GM21367 (cell line): ENCODE measurements at regions not wholly inside any gene's neighbourhood (a gene's known extent, or its start where the extent isn't known, plus 50 kb on each side); places are given as distances from the start of the nearest gene placed in this dataset.
"Not testable (repeated sequence)": the region's sequence is repeated elsewhere in the genome, so short reads cannot be mapped to it uniquely, and the experiment has no call there.

Experiments used
- ATAC-seq: cut with Tn5 transposase; IDR thresholded peaks from one replicate; pipeline ENCODE4 v1.9.1; 2021; ENCODE audit not compliant: unreplicated experiment

GRCh38 chr11:109677231-109677630, 255.2 kb downstream of the C11orf87 start:
- ATAC-seq, result no peak

DNA sequence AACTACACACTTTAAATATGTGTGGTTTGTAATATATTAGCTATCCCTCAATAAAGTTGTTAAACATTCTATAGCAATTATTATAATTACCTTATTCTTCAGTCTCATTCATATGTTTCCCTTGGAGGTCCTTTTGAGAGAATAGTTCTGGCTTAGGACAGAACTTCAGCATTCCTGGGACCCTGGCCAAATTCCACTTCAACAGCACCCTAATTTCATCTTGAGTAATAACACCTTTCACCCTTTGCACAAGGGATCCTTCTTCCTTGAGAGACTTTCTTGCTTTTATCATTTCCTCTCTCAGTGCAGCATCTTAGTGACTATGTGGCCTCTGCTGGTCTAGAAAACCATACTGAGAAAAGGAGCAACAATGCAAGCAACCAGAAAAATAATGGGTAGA, 255.9 kb downstream of the C11orf87 start:
- no peak for ATAC-seq

DNA sequence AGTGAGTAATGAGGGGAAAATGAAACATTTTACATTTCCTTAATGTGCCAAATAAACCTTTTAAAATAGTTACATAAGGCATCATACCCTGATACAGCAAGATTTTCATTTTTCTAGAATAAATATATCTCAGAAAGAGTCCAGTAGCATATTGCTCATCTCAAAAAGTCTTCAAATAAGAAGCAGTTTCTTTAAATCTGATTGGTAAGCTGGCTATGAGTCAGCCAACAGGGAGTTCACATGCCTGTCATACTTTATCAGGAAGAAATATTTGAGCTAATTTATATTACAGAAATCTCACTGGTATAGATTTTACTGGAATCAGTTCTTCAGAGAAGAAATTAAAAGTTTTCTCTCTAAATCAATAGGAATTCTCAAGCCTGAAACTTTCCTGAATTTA, 258.1 kb downstream of the C11orf87 start:
- ATAC-seq, result no peak

- ATAC-seq, result not testable (repeated sequence)
These were observed 260.8 kb downstream of the C11orf87 start for GRCh38 chr11:109682788-109683187.

DNA sequence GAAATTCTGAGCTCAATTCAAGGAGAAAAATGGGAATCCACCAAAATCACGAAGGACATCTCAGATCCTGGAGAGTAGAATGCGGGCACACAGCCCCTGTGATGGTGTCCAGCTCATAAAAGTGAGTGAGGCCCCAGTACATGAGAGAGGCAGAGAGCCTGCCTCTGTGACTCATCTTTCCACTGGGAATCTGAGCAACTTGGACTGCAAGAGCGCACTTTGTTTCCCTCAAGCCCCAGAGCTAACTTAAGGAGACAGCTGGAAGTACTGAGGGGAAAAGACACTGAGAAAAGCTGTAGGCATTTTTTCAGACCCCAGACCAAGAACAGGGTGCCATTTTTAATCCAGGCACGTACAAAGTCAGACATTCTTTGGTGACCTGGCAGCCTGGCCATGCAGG, 273.7 kb downstream of the C11orf87 start:
- no peak for ATAC-seq

GRCh38 chr11:109696191-109696897, 274.4 kb downstream of the C11orf87 start:
- ATAC-seq, result no peak

DNA sequence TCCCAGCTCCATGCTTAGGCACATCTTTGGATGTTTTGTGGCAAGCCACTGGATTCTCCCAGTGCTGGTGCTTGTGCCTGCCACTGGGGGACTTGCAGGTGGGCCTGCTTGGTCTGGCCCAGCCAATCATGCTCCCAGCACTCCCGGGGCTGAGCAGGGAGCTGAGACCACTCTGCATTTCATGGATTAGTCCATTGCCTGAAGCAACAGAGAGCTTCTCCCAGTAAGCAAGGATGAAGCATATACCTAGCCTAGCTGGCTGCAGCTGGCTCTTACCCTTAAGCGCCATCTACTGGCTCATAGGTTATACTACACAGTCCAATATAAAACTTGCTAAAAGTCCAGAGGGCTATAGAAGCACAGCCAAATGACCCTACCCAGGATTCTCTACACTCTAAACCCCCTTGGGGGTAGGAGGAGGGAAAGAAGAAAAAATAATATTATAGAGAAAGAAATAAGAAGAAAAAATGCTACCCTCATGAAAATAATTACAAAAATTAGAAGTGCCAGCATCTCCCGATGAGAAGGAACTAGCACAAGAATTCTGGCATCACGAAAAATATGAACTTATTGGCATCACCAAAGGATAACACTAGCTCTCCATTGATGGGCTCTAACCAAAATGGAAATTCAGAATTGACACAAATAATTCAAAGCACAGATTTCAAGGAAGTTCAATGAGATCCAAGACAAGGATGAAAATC, 275.3 kb downstream of the C11orf87 start:
- ATAC-seq, result peak; percentile 99

- ATAC-seq, result no peak
These were observed 276.2 kb downstream of the C11orf87 start for GRCh38 chr11:109698237-109698636.

GRCh38 chr11:109704432-109704831, 282.4 kb downstream of the C11orf87 start:
- ATAC-seq, result no peak

DNA sequence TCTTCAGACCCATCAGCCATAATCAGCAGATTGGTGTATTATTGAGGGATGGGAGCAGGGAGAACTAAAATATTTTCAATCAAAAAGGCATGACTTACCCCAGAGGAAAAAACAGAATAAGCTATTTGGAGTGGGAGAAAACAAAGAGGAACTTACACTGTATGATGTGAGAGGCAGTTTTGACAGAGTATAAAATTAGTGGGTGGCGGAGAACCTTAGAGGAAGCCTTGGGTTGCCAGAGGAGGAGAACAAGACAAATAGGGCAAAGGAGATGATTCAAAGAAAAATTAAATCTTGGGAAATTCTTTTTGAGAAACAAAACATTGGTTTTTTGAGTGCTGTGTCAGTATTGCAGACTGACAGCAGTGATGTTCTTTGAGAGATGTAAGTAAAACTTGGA, 285.0 kb downstream of the C11orf87 start:
- no peak for ATAC-seq

DNA sequence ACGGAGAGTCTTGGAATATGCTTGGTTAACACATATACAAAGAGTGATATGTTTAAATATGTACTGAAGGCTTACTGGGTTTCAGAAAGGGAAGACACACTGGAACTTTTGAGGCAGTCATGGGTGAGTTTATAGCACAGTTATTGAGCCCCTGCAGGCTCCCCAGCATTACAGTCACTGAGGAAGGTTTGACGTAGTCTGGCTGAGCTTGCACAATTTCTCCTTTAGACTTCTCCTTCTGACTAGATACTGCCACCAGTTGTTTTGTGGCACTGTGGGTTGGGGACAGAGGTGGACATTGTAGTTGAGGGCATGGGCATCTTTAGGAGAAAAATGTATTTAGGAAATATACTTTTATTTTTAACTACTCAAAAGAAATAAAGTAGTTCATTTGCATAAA, 285.4 kb downstream of the C11orf87 start:
- ATAC-seq, result no peak

DNA sequence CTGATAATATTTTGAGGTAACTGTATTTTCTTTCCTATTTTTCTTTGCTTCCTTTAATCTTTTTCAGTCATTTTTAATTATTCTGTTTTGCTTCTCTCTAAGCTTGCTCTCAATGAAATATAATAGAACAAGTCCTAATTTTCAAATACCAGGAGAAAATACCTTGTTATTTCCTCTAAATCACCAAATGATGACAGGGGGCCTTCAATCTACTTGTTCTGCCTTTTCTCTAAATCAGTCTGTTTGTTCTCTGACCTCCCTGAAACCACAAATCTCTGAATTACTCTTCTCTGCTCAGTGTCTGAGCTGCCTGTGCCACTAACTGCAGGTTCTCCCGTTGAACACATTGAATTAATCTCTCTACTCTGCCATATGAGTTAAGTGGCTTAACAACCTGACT, 286.2 kb downstream of the C11orf87 start:
- no peak for ATAC-seq

GRCh38 chr11:109714444-109714843, 292.5 kb downstream of the C11orf87 start:
- ATAC-seq, result not testable (repeated sequence)

DNA sequence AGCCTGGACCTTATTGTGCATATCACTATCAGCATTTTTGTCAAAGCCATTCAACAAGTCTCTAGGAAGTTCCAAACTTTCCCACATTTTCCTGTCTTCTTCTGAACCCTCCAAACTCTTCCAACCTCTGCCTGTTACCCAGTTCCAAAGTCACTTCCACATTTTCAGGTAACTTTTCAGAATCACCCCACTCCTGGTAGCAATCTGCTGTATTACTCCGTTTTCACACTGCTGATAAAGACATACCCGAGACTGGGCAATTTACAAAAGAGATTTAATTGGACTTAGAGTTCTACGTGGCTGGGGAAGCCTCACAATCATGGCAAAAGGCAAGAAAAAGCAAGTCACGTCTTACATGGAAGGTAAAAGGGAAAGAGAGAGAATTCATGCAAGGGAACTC, 293.4 kb downstream of the C11orf87 start:
- ATAC-seq, result not testable (repeated sequence)

DNA sequence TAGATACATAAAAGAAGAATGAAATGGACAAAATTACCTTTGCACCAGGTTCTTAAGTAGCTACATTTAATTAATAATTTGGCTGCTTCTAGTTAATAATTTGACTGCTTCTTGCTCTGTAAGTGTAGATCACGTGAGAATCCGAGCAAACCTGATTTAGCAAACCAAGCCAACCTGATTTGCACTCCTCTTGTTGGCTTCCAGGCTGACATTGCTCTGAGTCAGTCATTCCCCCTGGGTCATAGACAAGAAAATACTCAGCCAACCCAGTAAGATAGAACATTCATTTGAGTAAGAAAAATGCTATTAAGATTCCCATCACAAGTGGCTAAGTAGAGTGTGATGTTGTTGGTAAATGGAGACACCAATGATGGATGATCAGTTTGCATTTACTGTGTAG, 304.1 kb downstream of the C11orf87 start:
- ATAC-seq, result no peak

DNA sequence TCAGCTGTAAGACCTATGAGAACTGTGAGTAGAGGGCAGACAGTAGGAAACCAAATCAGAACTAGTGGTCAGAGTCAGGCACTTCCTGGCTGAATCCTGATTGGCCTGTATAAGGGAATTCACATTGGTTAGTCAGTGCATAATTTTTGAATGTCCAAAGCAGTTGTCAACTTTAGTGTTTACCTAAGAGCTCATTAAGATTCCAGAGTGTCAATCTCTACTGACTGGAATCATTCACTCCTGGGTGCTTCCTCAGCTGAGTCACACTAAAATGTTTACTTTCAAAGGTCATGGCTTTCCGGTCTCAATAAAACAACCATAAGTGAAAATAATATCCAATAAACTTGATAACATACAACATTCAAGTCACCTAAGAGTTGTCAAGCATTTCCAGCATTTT, 306.1 kb downstream of the C11orf87 start:
- ATAC-seq, result no peak

DNA sequence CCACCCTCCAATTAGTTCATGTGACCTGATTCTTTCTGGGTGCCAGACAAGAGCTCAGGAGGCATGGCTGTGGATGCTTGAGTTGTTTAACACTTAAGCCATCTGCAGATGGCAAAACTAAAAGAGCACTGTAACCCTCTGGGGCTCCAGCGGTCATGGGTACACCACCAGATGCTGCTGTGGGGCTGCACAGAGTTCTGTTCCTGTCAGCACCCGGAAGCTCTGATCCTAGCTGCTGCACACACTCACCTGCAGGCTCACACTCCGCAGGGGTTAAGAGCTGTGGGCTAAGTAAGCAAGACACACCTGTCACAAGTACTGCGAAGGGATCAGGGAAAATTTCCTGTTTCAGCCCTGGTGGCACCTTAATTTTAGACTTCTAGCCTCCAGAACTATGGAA, 307.8 kb downstream of the C11orf87 start:
- ATAC-seq, result no peak

DNA sequence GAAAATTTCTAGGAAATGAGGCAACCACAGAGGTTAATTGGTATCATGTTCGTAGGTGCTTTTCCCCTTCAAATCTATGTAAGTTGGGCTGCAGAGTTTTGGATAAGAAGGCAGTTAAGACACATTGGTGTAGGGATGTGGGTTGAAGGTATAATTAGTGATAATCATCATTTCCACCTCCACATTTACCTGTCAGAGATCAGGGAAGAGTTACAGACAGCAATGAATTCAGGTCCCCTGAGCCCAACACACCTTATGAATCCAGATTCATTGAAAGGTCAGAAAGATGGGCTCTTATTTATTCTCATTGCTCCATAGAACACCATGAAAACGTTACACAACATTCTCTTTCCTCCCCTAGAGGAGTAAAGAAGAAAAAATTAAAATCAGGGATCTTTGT, 308.7 kb downstream of the C11orf87 start:
- no peak for ATAC-seq

DNA sequence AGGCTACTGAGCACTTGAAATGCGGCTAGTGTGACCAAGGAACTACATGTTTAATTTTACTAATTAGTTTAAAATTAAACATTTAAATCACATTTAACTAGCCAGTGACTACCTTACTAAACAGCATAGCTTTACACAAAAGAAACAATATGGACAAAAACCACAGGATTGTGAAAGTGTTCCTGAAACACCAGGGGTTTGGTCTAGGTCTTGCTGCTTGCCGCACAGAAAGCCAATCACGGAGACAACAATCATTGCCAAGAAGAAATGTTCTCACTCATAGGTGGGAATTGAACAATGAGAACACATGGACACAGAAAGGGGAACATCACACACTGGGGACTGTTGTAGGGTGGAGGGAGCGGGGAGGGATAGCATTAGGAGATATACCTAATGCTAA, 309.5 kb downstream of the C11orf87 start:
- ATAC-seq, result no peak

- ATAC-seq, result no peak
These were observed 311.3 kb downstream of the C11orf87 start for GRCh38 chr11:109733245-109733644.

GRCh38 chr11:109734566-109734965, 312.6 kb downstream of the C11orf87 start:
- no peak for ATAC-seq

DNA sequence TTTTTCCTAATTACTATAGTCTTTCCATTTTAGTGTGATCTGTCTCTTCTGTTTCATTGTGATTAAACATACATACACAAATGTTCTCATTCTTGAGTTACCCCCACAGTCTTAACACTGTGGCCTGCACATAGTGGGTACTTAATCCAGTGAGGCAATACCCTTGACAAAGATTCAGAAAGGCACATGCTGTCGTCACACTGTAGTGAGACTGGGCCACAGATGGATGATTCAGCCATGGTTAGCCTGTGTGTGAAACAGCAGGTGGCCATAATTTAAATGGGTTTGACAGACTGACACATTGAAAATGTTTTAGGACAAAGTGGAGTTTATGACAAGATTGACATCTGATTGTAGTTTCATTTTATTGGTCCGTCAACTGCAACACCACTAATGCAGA, 313.1 kb downstream of the C11orf87 start:
- no peak for ATAC-seq

DNA sequence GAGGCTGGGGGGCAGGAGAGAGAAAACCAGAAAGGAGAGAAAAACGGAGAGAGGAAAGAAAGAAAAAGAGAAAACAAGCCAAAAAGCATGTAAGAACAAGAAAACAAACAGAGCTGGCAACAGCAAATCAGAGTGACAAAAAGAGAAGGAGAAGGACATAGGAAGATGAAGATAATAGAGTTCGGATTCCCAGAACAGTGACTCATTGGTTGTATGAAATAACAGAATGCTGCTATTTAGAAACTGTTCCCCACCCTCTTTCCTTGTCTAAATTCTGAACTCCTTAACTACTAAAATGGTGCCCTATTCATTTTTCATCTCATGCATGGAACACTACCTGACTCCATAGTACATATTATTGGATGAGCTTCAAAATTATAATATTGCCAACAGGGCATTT, 317.4 kb downstream of the C11orf87 start:
- no peak for ATAC-seq
